SK-N-SH treated with all-trans-retinoic acid at 6 μM for 48 hours (cell line): ENCODE measurements at regions not wholly inside any gene's neighbourhood (a gene's known extent, or its start where the extent isn't known, plus 50 kb on each side); places are given as distances from the start of the nearest gene placed in this dataset.

ENCODE experiments used
- GLIS3 ChIP-seq: fragments of 250-450 bp; sonication (Bioruptor Pico); IDR thresholded peaks from 2 replicates; pipeline ENCODE4 v1.5.0; 2020; ENCODE audit warnings: mild to moderate bottlenecking, moderate library complexity
- PATZ1 ChIP-seq: fragments of 250-450 bp; sonication (Bioruptor Pico); IDR thresholded peaks from 2 replicates; pipeline ENCODE4 v1.8.0; 2020; ENCODE audit warnings: mild to moderate bottlenecking, moderate library complexity, borderline replicate concordance
- RARB ChIP-seq: fragments of 250-450 bp; sonication (Bioruptor Pico); IDR thresholded peaks from 2 replicates; pipeline ENCODE4 v1.8.0; 2021; ENCODE audit warnings: mild to moderate bottlenecking, moderate library complexity

GRCh38 chr10:109274681-109275080 is 648.6 kb downstream of the XPNPEP1 start:
- TF ChIP-seq PATZ1 (CRISPR knock-in tag) (no peak), GLIS3 (CRISPR knock-in tag) (no peak), RARB (CRISPR knock-in tag) (no peak)
